ENCODE measurements at regions not wholly inside any gene's neighbourhood (a gene's known extent, or its start where the extent isn't known, plus 50 kb on each side); places are given as distances from the start of the nearest gene placed in this dataset.

DNA sequence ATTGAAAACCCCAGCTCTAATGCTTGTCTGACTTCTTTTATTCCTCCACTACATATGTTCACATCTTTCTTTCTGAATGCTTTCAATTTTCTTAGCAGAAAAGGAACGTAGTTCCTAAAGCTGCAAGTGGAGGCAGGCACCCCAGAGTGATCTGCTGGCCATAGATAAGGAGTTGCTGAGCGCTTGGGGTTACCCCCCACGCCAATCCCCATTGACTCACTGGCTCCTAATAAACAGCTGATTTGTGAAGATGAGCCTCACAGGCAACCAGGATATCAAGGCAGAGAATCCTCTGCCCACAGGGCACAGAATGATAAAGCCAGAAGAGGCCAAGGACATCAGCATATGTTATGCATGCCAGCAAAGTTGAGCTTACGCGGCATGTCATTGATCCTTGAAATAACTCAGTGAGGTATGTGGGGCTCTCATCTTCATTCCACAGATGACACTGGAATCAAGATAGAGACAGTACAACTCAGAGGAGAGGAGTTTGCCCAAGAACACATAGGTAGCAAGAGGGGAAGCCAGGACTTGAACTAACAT lies 129.1 kb upstream of the PTPRT start:
- CTCF ChIA-PET = no interaction called here
- POLR2A ChIA-PET = no interaction called here
- Histone ChIP-seq H3K36me3 (ENCODE audit: control insufficient read depth, insufficient read depth, low read length) (no peaks in the 10 kb centered on the region), H3K4me3 (ENCODE audit: low read depth, low read length) (no peak overlapping the region), H3K27me3 (ENCODE audit: control insufficient read depth, insufficient read depth, low read length) (no peaks in the 10 kb centered on the region)
- TF ChIP-seq, protein P1, sequence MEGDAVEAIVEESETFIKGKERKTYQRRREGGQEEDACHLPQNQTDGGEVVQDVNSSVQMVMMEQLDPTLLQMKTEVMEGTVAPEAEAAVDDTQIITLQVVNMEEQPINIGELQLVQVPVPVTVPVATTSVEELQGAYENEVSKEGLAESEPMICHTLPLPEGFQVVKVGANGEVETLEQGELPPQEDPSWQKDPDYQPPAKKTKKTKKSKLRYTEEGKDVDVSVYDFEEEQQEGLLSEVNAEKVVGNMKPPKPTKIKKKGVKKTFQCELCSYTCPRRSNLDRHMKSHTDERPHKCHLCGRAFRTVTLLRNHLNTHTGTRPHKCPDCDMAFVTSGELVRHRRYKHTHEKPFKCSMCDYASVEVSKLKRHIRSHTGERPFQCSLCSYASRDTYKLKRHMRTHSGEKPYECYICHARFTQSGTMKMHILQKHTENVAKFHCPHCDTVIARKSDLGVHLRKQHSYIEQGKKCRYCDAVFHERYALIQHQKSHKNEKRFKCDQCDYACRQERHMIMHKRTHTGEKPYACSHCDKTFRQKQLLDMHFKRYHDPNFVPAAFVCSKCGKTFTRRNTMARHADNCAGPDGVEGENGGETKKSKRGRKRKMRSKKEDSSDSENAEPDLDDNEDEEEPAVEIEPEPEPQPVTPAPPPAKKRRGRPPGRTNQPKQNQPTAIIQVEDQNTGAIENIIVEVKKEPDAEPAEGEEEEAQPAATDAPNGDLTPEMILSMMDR (IDR thresholded peaks at IDR 0.05; ENCODE audit: insufficient read depth, low read depth, low read length) = no peak
- no peak for DNase-seq (ENCODE audit: low read depth)

DNA sequence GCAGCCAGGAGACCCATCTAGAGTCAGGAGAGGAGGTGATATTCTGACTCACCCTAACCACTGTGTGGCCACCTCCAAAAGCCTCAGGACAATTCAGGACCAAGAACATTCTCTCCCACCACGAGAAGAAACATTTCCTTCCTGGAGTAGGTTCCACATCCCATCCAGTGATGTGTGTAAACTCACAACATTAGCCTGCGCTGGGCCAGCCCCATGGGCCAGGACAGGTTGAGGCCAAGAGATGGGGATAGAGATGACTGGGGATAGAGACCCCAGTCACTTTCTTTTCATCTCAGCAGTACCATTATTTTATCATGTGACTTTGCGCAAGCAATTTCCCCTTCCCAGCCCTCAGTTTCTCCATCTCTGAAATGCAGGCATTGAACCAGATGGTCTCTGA lies 126.6 kb upstream of the PTPRT start:
- CTCF ChIA-PET = no interaction called here
- Histone ChIP-seq H3K4me3 (ENCODE audit: low read depth, low read length) (no peak overlapping the region), H3K36me3 (ENCODE audit: control insufficient read depth, insufficient read depth, low read length) (no peaks in the 10 kb centered on the region), H3K27me3 (ENCODE audit: control insufficient read depth, insufficient read depth, low read length) (no peaks in the 10 kb centered on the region)
- POLR2A ChIA-PET = no interaction called here
- TF ChIP-seq, protein P1 (IDR thresholded peaks at IDR 0.05; ENCODE audit: insufficient read depth, low read depth, low read length) = no peak
- no peak for DNase-seq (ENCODE audit: low read depth)

DNA sequence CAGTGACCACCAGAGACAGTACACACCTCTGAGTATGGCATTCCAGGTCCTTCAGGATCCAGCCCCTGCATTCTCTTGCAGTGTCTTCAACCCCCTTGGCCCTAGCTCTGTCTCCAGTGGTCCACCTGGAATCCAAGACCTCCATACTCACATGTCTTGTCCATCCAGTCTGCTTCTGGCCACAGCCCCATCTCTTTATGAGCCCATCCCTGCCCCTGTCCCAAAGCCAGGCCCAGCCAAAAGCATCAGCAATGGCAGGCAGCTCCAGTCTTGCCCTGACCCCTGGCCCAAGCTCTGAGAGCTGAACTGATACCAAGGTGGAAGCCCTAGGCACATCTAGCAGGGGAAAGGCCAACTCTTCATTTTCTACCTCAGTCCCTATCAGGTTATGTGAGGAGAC lies 119.6 kb upstream of the PTPRT start:
- POLR2A ChIA-PET = no interaction called here
- CTCF ChIA-PET = no interaction called here
- TF ChIP-seq, protein P1 (IDR thresholded peaks at IDR 0.05; ENCODE audit: insufficient read depth, low read depth, low read length) = no peak
- H3K27me3 ChIP-seq (ENCODE audit: control insufficient read depth, insufficient read depth, low read length) = no peaks in the 10 kb centered on the region
- H3K36me3 ChIP-seq (ENCODE audit: control insufficient read depth, insufficient read depth, low read length) = no peaks in the 10 kb centered on the region
- DNase-seq (ENCODE audit: low read depth) = no peak
- H3K4me3 ChIP-seq (ENCODE audit: low read depth, low read length) = no peak overlapping the region

DNA sequence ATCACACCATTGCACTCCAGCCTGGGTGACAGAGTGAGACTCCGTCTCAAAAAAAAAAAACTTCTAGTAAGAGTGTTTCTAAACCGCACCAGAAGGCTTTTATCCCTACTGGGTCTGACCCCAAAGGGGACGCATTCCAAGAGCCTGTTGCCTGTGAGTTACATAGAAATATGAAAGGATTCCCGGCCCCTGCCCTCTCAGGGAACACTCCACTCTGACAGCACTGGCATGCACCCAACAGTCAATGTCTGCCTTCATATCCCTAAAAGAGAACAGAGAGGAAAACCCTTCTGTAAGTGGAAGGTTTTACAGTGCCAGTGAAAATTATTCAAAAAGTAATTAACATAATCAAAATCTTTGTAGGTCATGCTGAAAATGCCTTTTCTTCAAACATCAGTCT lies 117.1 kb upstream of the PTPRT start:
- DNase-seq (ENCODE audit: low read depth) = no peak
- no peak overlapping the region for H3K4me3 ChIP-seq (ENCODE audit: low read depth, low read length)
- TF ChIP-seq, protein P1 (IDR thresholded peaks at IDR 0.05; ENCODE audit: insufficient read depth, low read depth, low read length) = no peak
- ChIA-PET POLR2A (no interaction called here), CTCF (no interaction called here)
- H3K27me3 ChIP-seq (ENCODE audit: control insufficient read depth, insufficient read depth, low read length) = no peaks in the 10 kb centered on the region
- no peaks in the 10 kb centered on the region for H3K36me3 ChIP-seq (ENCODE audit: control insufficient read depth, insufficient read depth, low read length)

DNA sequence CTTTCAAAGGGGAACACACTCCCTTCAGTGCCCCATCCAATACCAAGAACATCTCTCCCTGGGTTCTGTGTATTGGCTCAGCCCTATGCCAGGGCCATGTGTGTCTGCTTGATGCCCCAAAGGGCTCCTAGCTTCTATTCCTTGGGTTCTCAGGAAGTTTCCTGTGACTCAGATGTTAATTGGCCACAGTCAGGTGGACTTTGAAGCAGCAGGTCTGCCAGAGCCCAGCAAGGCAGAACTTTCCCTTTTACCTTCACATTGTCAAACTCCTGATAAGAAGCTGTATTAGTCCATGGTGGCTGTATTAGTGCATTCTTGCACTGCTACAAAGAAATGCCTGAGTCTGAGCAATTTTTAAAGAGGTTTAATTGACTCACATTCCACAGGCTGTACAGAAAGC lies 116.0 kb upstream of the PTPRT start:
- CTCF ChIA-PET = no interaction called here
- TF ChIP-seq, protein P1 (IDR thresholded peaks at IDR 0.05; ENCODE audit: insufficient read depth, low read depth, low read length) = no peak
- POLR2A ChIA-PET = no interaction called here
- no peak for DNase-seq (ENCODE audit: low read depth)
- Histone ChIP-seq H3K4me3 (ENCODE audit: low read depth, low read length) (no peak overlapping the region), H3K27me3 (ENCODE audit: control insufficient read depth, insufficient read depth, low read length) (no peaks in the 10 kb centered on the region), H3K36me3 (ENCODE audit: control insufficient read depth, insufficient read depth, low read length) (no peaks in the 10 kb centered on the region)
